HG03108 (cell line): ENCODE measurements at regions not wholly inside any gene's neighbourhood (a gene's known extent, or its start where the extent isn't known, plus 50 kb on each side); places are given as distances from the start of the nearest gene placed in this dataset.
A peak's percentile ranks its signal among the peaks of the same experiment; 100 is the strongest.

ENCODE experiments used
- ATAC-seq: cut with Tn5 transposase; IDR thresholded peaks from one replicate; pipeline ENCODE4 v1.9.1; 2021; ENCODE audit warnings: moderate library complexity; ENCODE audit not compliant: unreplicated experiment

GRCh38 chr4:138698641-138699040 is 316.9 kb upstream of the NOCT start:
- ATAC-seq, result no peak

DNA sequence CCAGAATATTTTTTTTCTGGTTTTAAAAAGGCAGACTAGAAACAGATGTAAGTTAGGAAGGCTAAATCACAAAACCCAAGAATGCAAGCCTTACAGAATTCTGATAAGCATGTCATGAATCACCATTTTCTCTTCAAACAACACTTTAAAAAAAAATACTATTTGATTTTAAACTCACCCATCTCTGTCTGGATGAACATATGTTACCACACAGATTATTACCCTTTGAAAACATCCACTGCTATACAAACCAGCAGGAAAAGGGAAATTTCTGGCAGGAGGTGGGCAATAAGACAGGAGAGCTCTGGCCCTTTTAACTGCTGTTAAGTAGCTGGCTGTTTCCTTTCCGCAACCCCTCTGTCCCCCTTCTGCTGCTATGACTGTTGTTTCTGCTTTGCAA is 317.7 kb upstream of the NOCT start:
- ATAC-seq, result no peak

GRCh38 chr4:138696771-138697170 is 318.8 kb upstream of the NOCT start:
- no peak for ATAC-seq

DNA sequence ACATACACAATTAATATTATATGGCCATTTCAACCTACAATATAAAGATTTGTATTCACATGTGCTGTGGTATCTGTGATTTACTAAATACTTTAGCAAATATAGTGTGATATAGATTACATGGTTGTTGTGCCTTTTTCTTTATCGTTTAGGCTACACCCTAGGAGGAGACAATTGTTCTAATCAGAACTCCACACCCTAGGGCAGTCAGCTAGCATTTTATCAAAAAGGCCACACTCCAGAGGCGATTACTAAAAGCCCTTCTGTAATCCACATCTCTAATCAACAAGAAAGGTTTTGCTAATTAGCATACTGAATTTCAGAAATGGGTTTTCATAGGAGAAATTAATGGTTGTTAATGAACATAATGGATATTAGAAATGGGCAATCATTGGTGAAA is 319.5 kb upstream of the NOCT start:
- ATAC-seq, result no peak

DNA sequence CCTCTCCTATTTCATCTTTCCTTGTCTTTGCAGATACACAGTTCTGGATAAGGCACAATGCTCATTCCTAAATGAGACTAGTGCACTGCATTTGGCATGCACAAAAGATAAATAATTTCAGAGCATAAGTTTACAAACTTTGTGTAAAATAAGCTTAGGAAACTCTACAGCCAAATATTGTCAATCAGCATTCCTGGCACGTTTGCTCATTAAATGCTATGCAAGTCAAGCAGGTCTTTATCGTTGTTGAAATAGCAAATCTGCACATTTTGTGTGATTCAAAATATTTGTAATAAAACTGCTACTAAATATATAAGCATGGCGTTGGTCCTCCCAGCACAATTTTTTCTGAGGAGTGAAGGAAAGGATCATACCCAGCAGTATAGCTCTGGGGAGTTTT is 322.1 kb upstream of the NOCT start:
- ATAC-seq, result no peak

DNA sequence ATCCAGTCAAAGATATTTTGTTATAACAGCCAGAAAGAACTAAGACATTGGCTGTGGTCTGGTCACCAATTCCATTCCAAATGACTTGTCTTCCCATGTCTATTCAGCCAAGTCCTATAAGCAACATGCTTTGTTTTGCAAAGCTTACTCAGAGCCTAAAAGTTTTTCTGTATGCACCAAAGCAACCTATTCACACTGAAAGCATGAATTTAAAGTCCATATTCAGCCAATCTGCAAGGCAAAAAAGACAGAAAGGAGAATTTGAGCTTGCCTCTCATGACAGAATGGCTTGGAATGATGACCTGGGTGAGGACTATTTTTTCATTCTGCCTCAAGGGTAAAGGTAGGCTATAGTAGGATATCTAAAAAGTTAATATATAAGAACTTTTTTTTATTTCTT is 323.2 kb upstream of the NOCT start:
- ATAC-seq, result no peak

GRCh38 chr4:138689593-138689992 is 326.0 kb upstream of the NOCT start:
- ATAC-seq, result no peak

- ATAC-seq, result no peak
Observed at GRCh38 chr4:138689187-138689586, 326.4 kb upstream of the NOCT start.

DNA sequence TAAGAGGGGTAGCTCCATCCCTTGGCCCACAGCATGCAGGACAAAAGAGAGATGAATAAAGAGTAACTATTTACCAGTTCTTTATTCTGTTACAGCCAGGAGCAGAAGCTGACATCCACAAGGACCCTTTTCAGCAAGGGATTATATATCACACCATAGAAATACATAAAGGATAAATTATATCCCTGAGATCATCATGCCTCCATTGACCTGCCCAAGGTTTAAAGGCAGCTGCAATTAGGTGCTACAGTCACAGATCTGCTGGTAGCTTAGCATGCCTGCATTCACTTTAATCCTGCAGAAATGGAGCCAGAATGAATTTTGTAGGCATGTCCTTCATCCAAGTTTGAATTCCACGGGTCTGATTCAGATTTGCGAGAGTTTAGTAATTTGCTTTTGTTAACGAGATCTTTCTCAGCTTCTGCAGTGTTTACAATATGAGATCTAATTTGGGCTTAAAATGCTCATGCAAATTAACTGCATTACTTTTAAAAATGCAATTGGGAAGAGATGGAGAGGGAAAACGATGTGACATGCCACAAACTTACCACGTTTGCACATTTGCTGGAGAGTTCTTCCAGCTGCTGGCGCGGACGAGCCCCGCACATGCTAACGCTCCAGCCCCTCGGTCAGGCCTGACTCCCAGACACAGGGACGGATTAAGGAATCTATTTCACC is 327.0 kb upstream of the NOCT start:
- ATAC-seq, result no peak

GRCh38 chr4:138686106-138686835 is 329.3 kb upstream of the NOCT start:
- ATAC-seq, result no peak

GRCh38 chr4:138685316-138685715 is 330.3 kb upstream of the NOCT start:
- no peak for ATAC-seq

- no peak for ATAC-seq
Observed at GRCh38 chr4:138680989-138681604, 334.5 kb upstream of the NOCT start.

DNA sequence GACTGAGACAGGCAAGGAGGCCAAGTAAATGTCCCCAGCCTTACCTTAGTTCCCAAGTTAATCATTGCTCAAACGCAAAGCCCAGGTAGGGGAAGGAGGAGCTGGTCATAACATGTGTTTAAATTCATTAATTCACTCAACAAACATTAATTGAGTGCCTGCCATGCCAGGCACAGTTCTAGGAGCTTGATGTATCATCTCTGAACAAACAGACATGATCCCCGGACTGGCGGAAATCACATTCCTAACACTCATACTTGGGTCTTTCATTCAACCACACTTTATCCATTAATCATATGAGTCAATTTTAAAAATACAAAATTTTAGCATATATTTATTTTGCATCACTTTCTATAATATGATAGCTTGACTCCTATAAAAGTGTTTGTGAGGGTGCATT is 335.3 kb upstream of the NOCT start:
- no peak for ATAC-seq

- no peak for ATAC-seq
Observed at GRCh38 chr4:138678985-138679746, 336.4 kb upstream of the NOCT start.

DNA sequence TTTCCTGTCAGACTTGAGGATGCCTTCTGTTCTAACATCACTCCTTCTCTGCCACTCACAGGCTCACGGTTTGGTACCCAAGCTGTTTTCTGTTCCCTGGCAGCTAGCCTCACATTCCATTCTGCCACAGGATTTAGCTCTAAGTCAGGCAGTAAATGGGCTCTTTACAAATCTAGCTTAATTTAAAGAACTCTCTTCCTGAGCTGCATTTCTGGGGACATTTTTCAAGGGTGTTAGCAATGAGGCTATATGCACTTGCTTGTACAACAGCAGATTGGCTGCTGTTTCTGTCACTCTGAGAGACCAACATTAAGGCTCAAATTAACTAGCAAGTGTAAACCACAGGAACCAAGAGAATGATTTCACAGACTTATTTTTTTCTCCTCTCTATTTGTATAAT is 337.8 kb upstream of the NOCT start:
- ATAC-seq, result no peak

GRCh38 chr4:138677212-138677611 is 338.4 kb upstream of the NOCT start:
- no peak for ATAC-seq

GRCh38 chr4:138675685-138676084 is 339.9 kb upstream of the NOCT start:
- no peak for ATAC-seq

- no peak for ATAC-seq
Observed at GRCh38 chr4:138674209-138674608, 341.4 kb upstream of the NOCT start.

- ATAC-seq, result no peak
Observed at GRCh38 chr4:138673053-138673452, 342.5 kb upstream of the NOCT start.

DNA sequence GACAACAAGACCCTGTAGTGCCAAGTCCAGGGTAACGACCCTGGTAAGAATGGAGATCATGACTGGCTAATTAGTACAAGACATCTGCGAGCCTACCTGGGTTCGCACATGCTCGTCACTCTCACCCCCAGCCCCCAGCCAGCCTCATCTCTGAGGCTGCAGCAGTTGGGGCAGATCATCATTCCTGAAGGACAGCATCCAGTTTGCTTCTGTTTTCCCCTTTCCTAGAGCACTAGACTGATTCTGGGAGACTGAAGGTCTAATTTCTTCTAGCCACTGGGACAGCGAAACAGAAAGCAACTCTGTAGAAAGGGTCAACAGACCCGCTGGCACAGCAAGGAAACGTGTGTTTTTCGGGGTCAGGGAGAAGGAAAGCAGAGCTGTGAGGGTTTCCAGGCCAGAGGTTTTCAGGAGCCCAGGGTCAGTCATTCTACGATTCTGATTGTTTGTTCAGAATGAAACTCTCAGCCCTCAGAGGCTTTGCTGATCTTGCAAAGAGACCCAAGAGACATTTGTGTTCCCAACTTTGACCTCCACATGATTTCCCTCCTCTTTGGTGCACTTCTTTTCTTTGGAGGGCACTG is 343.1 kb upstream of the NOCT start:
- peak; percentile 43 for ATAC-seq

DNA sequence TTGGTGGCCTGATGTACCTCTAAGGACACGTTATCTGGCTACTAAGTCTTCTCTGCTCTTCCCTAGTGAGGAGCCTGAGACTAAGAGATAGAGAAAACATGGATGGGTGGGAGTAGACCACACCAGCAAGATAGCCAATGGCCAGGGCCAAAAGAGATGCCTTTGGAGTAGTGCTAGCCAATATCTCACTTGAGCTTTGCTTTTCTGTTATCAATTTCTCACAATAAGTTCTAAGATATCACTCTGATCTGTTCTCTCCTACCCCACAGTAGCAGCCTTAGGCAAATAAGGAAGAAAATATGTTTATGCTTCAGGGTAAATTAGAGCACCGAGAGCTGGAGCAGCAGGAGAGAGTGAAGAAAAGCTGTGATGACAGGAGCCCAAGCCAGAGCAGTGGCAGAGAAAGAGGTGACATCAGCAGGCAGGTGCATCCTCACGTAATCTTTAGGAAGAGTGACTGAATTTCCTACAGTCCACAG is 343.9 kb upstream of the NOCT start:
- ATAC-seq, result no peak
